ENCODE measurements at regions not wholly inside any gene's neighbourhood (a gene's known extent, or its start where the extent isn't known, plus 50 kb on each side); places are given as distances from the start of the nearest gene placed in this dataset.

GRCh38 chr1:36644556-36644955 lies 161.8 kb upstream of the CSF3R start:
- ChIA-PET POLR2A (ENCODE audit: partially characterized antibody) (no interaction called here), CTCF (ENCODE audit: partially characterized antibody) (interaction anchor here (1.0 to 19.8 kb wide), 7 partner anchors 10 to 129 kb away, joined by 3 to 303 read pairs (median 4); no protein-coding TSS in a partner anchor)
- Histone ChIP-seq H3K4ac (replicated peaks; ENCODE audit: insufficient read length, low read depth, low read length) (no peak overlapping the region), H2AK5ac (ENCODE audit: low read depth, low read length) (no peak overlapping the region), H4K5ac (ENCODE audit: insufficient read length, low read depth, low read length) (no peak overlapping the region), H3K4me2 (ENCODE audit: insufficient read depth in 1 of 2, low read depth in 2 of 2, low read length in 2 of 2) (no peak overlapping the region), H3K23ac (ENCODE audit: insufficient read length) (no peak overlapping the region), H2AFZ (ENCODE audit: low read length) (no peak overlapping the region), H4K91ac (replicated peaks; ENCODE audit: insufficient read length, low read length) (no peak overlapping the region), H2BK20ac (ENCODE audit: low read length) (no peak overlapping the region), H2BK5ac (ENCODE audit: low read depth, low read length) (no peak overlapping the region), H3K4me1 (replicated peaks in 1 of 4; ENCODE audit: control insufficient read depth in 3 of 4, insufficient read depth in 4 of 4, low read length in 3 of 4) (peaks cover 0 to 3% (median 3%) of the 10 kb centered on the region in 4 experiments; a peak in 3 of 7 replicates), H3K27ac (ENCODE audit: low read depth, low read length) (no peak overlapping the region), H2BK15ac (ENCODE audit: low read length) (no peak overlapping the region), H2BK12ac (ENCODE audit: low read depth, low read length) (no peak overlapping the region), H3K4me3 (ENCODE audit: extremely low read depth in 1 of 4, insufficient read depth in 2 of 4, low read depth in 3 of 4, low read length in 4 of 4) (no peak overlapping the region), H4K8ac (ENCODE audit: extremely low read depth, insufficient read depth, low read length) (no peak overlapping the region), H2BK120ac (replicated peaks; ENCODE audit: low read depth, low read length) (no peak overlapping the region), H3K79me2 (ENCODE audit: control insufficient read depth in 1 of 2, insufficient read depth in 2 of 2, low read length in 2 of 2) (no peaks in the 10 kb centered on the region), H3K9ac (replicated peaks in 1 of 4; ENCODE audit: extremely low read depth in 1 of 4, low read depth in 3 of 4, low read length in 3 of 4) (no peak overlapping the region), H3K9me3 (ENCODE audit: insufficient read depth in 2 of 2, low read depth in 1 of 2, low read length in 1 of 2) (no peaks in the 10 kb centered on the region), H4K20me1 (replicated peaks in 1 of 2; ENCODE audit: control insufficient read depth in 1 of 2, insufficient read depth in 2 of 2, low read length in 2 of 2) (no peaks in the 10 kb centered on the region), H3K14ac (ENCODE audit: insufficient read length) (no peak overlapping the region), H3K56ac (replicated peaks; ENCODE audit: insufficient read length, low read depth, low read length) (no peak overlapping the region), H3K23me2 (ENCODE audit: low read depth, low read length) (no peaks in the 10 kb centered on the region), H3K27me3 (replicated peaks in 1 of 4; ENCODE audit: control insufficient read depth in 3 of 4, extremely low read depth in 1 of 4, insufficient read depth in 3 of 4, low read length in 3 of 4) (no peaks in the 10 kb centered on the region), H3K18ac (ENCODE audit: extremely low read depth, low read length) (no peak overlapping the region), H3K36me3 (ENCODE audit: control insufficient read depth in 2 of 4, insufficient read depth in 4 of 4, low read length in 3 of 4) (no peaks in the 10 kb centered on the region), H3K79me1 (ENCODE audit: low read depth, low read length) (no peaks in the 10 kb centered on the region)
- DNase-seq (ENCODE audit: low read depth in 1 of 2, low spot score in 2 of 2) = no peak
- TF ChIP-seq TEAD4 (IDR thresholded peaks at IDR 0.05; ENCODE audit: low read depth, low read length) = no peak
- WGBS, 2 experiments (ENCODE audit: extremely low coverage in 1 of 2, insufficient coverage in 1 of 2, insufficient read length in 1 of 2, insufficient replicate concordance in 2 of 2, low coverage in 1 of 2, low lambda C conversion rate in 2 of 2, missing lambda C conversion rate in 1 of 2) = 87% methylated on average over 7 of the region's 7 CpGs; no CpG with 5 or more reads in 1 of the 2 experiments
- no peak for FAIRE-seq

Data from H1 (cell line).